ENCODE measurements at regions not wholly inside any gene's neighbourhood (a gene's known extent, or its start where the extent isn't known, plus 50 kb on each side); places are given as distances from the start of the nearest gene placed in this dataset.
"Not testable (repeated sequence)": the region's sequence is repeated elsewhere in the genome, so short reads cannot be mapped to it uniquely, and the experiment has no call there.

- Histone ChIP-seq H3K27ac (no peak overlapping the region), H3K36me3 (replicated peaks in 1 of 2; ENCODE audit: insufficient read depth in 1 of 2, low read depth in 2 of 2) (no peaks in the 10 kb centered on the region), H3K27me3 (no peaks in the 10 kb centered on the region), H3K4me3 (no peak overlapping the region), H3K4me1 (no peaks in the 10 kb centered on the region), H3K9me3 (no peaks in the 10 kb centered on the region)
- 65 to 80% methylated on average over 1 of the region's 1 CpG for WGBS, 2 donors
- no peak for TF ChIP-seq CTCF (IDR thresholded peaks at IDR 0.05)
- no peak for TF ChIP-seq POLR2A (IDR thresholded peaks at IDR 0.05)
- intact Hi-C loops (cut with DNase I), result no loop called here
- DNase-seq, result no peak
- no peak for ATAC-seq
Observed at GRCh38 chr1:58197811-58198210, 348.7 kb downstream of the OMA1 start.

- H3K27ac ChIP-seq, result no peak overlapping the region
- DNase-seq (no peak), ATAC-seq (no peak)
- H3K9me3 ChIP-seq, result no peaks in the 10 kb centered on the region
- intact Hi-C loops (cut with DNase I), result no loop called here
- TF ChIP-seq CTCF (IDR thresholded peaks at IDR 0.05) (no peak), POLR2A (IDR thresholded peaks at IDR 0.05) (no peak)
- no peaks in the 10 kb centered on the region for H3K36me3 ChIP-seq (replicated peaks in 1 of 2; ENCODE audit: insufficient read depth in 1 of 2, low read depth in 2 of 2)
- no peaks in the 10 kb centered on the region for H3K27me3 ChIP-seq
- no peak overlapping the region for H3K4me3 ChIP-seq
- no peaks in the 10 kb centered on the region for H3K4me1 ChIP-seq
- 67 to 74% methylated on average over 10 of the region's 10 CpGs for WGBS, 2 donors
Observed at GRCh38 chr1:58190267-58190988, 356.1 kb downstream of the OMA1 start.

- DNase-seq (no peak), ATAC-seq (no peak)
- Histone ChIP-seq H3K36me3 (replicated peaks in 1 of 2; ENCODE audit: insufficient read depth in 1 of 2, low read depth in 2 of 2) (no peaks in the 10 kb centered on the region), H3K4me3 (no peak overlapping the region), H3K27me3 (no peaks in the 10 kb centered on the region), H3K4me1 (no peaks in the 10 kb centered on the region), H3K9me3 (no peaks in the 10 kb centered on the region), H3K27ac (no peak overlapping the region)
- 75 to 80% methylated on average over 3 of the region's 3 CpGs for WGBS, 2 donors
- no peak for TF ChIP-seq CTCF (IDR thresholded peaks at IDR 0.05)
- TF ChIP-seq POLR2A (IDR thresholded peaks at IDR 0.05), result no peak
- intact Hi-C loops (cut with DNase I), result no loop called here
Observed at GRCh38 chr1:58189453-58189852, 357.1 kb downstream of the OMA1 start.

- Histone ChIP-seq H3K9me3 (no peaks in the 10 kb centered on the region), H3K27ac (no peak overlapping the region), H3K36me3 (replicated peaks in 1 of 2; ENCODE audit: insufficient read depth in 1 of 2, low read depth in 2 of 2) (no peaks in the 10 kb centered on the region), H3K4me3 (no peak overlapping the region), H3K4me1 (no peaks in the 10 kb centered on the region), H3K27me3 (no peaks in the 10 kb centered on the region)
- 20 to 30% methylated on average over 2 of the region's 2 CpGs for WGBS, 2 donors
- no peak for DNase-seq
- ATAC-seq, result no peak
- intact Hi-C loops (cut with DNase I), result no loop called here
- TF ChIP-seq POLR2A (IDR thresholded peaks at IDR 0.05) (no peak), CTCF (IDR thresholded peaks at IDR 0.05) (no peak)
Observed at GRCh38 chr1:58183286-58183685, 363.2 kb downstream of the OMA1 start.

GRCh38 chr1:58180537-58180936 is 366.0 kb downstream of the OMA1 start:
- DNase-seq (no peak), ATAC-seq (no peak)
- Histone ChIP-seq H3K4me3 (no peak overlapping the region), H3K27me3 (no peaks in the 10 kb centered on the region), H3K4me1 (no peaks in the 10 kb centered on the region), H3K36me3 (replicated peaks in 1 of 2; ENCODE audit: insufficient read depth in 1 of 2, low read depth in 2 of 2) (no peaks in the 10 kb centered on the region), H3K27ac (no peak overlapping the region), H3K9me3 (no peaks in the 10 kb centered on the region)
- WGBS, 2 donors, result 84 to 92% methylated on average over 2 of the region's 2 CpGs
- intact Hi-C loops (cut with DNase I), result no loop called here
- TF ChIP-seq CTCF (IDR thresholded peaks at IDR 0.05), result no peak
- no peak for TF ChIP-seq POLR2A (IDR thresholded peaks at IDR 0.05)

- ATAC-seq; intact Hi-C loops (cut with DNase I); H3K9me3 ChIP-seq; H3K36me3 ChIP-seq (replicated peaks in 1 of 2; ENCODE audit: insufficient read depth in 1 of 2, low read depth in 2 of 2); H3K27me3 ChIP-seq; H3K27ac ChIP-seq; H3K4me1 ChIP-seq; H3K4me3 ChIP-seq; DNase-seq: not testable (repeated sequence)
- WGBS, 2 donors, result 64 to 68% methylated on average over 3 of the region's 3 CpGs
Observed at GRCh38 chr1:58169160-58169559, 377.4 kb downstream of the OMA1 start.

- H3K27me3 ChIP-seq; DNase-seq; H3K36me3 ChIP-seq (replicated peaks in 1 of 2; ENCODE audit: insufficient read depth in 1 of 2, low read depth in 2 of 2); H3K27ac ChIP-seq; intact Hi-C loops (cut with DNase I); ATAC-seq; H3K4me1 ChIP-seq; H3K4me3 ChIP-seq; H3K9me3 ChIP-seq: not testable (repeated sequence)
- 75 to 81% methylated on average over 1 of the region's 1 CpG for WGBS, 2 donors
Observed at GRCh38 chr1:58167131-58167530, 379.4 kb downstream of the OMA1 start.

Data from body of pancreas (tissue), 4 donors.